NCI-H69 (cell line): ENCODE measurements at regions not wholly inside any gene's neighbourhood (a gene's known extent, or its start where the extent isn't known, plus 50 kb on each side); places are given as distances from the start of the nearest gene placed in this dataset.

Source experiments
- DNase-seq: peaks from one replicate; lab custom pipeline; 2025; lab: John Stamatoyannopoulos, UW

DNA sequence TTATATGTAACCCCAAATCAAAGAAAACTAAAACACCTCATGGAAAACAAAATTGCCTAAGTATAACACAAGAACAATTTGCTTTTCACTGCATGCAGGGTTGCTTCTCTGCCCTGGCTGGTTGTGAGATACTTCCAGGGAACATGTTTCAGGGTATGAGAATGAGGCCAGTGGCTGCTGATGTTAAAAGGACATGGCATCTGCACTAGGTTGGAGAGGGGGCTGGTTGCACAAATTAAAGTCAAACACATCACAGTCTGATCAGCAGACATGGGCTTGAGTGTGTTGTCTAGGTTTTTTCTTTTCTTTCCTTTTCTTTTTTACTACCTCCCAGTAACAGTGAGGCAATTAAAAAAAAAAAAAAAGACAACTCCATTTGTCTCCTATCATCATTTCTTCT, 374.9 kb downstream of the MCTP2 start:
- no peak for DNase-seq

DNA sequence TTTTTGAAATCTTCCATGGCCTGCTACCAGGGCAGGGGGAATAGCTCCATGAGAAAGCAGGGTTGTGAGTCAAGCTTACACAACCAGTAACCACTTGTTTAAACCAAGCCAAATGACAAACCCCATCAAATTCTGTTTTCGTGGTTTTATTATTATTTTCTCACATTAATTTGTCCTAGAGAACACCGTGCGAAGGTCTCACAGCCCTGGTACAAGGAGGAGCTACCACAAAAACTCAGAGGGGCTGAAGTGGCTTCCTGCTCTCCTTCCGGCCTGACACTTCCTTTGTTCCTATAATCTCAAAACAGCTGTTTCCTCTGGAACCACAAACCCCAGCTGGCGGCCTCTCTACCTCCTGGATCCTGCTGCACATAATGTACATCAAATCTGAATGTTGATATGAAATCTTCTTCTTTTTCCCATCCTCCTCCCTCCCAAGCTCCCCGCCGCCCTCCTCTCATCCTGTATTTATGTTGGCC, 375.9 kb downstream of the MCTP2 start:
- peak; percentile 15 for DNase-seq

DNA sequence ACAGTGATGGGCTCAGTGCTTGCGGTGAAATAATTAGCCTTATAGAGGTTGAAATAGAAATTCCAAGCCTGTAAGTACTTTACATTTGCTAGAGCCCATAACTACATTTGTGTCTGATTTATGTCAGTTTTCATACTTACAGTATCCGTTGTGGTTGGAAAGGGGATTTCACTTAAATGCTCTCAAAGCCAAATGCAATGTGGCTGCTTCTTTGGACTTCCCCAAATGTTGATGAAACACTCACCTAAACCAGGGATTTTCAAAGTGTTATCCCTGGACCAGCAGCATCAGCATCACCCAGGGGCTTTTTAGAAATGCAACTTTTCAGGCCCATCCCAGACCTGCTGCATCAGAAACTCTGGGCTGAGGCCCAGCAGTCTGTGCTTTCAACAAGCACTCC, 378.7 kb downstream of the MCTP2 start:
- DNase-seq = no peak

DNA sequence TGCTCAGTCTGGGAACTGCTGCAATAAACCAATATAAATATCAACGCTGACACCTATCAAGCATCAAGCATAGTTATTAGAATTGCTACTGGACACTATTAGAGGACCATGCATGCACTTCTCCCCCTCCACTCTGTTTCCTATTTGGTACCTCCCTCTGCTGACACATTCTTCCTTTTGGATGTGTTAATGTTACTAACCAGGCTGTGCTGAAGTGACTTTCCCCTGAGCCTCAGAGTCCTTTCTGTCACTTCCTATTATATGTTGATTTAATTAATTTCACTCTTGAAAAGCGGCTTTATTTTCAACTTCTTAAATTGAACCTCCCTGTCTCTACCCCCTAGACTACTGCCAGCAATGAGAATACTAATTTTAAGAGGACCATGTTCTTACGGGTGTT, 379.1 kb downstream of the MCTP2 start:
- DNase-seq = no peak

DNA sequence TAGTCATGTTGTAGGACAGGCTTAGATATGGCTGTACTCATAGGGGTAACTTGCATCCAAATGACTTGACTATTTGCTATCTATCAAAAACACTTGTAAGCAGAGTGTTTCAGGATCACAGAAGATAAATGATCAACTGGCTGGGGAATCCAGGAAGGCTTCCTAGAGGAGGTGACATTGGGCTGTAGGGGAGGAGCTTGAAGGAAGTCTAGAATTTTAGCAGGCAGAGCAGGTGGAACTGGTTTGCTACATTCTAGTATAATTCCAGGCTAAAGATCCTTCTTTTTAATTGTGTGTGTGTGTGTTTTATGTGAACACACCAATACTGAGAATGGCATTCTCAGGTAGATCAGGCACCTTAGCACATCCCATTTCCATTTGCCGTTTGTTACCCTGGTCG, 380.3 kb downstream of the MCTP2 start:
- no peak for DNase-seq

DNA sequence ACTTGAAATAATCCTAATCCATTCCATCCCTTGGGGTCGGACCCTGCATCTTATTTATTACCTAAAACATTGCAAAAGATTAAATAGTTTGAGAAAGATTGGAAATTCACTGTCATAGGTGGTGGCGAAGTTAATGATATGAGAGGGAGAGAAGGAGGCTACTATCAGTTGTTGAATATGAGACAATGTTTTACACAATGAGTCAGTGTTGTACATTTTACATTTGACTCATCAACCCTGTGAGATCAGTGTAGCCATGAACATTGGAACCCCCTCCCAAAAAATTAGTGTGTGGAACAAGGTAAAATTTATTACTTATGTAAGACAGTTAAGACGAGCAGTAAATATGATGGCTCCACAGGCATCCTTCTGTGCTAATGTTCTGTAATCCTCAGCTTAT, 384.3 kb downstream of the MCTP2 start:
- DNase-seq = no peak

DNA sequence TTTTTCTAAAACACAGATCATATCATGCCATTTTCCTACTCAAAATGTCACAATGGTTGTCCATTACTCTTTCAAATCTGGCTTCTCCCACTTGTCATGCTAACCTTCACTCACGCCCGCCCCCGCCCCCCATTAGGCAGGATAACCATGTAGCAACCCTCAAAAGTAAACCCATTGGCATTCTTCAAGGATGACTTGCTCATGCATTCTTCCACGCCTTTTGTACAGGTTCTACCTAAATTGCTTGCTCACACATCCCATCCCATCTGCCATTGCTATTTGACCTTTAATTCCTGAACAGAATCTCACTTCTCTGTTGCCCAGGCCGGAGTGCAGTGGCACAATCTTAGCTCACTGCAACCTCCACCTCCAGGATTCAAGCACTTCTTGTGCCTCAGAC, 389.3 kb downstream of the MCTP2 start:
- no peak for DNase-seq

DNA sequence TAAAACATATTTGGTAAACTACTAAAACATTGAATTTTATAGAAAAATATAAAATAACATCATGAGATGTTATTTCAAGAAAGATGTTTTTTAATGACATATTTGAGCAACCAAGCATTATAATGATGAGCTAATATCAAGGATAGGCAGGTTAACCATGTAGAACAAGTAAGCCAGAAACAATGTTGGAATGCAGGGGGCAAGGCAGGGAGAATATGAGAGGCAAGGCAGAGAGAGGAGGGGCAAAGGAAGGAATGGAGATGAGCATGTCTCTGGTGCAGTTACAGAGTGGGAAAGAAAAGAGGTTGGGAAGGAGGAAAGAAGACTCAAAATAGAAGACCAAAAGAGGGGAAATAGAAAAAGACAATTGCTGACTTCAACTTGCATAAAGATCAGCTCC, 390.4 kb downstream of the MCTP2 start:
- no peak for DNase-seq

DNA sequence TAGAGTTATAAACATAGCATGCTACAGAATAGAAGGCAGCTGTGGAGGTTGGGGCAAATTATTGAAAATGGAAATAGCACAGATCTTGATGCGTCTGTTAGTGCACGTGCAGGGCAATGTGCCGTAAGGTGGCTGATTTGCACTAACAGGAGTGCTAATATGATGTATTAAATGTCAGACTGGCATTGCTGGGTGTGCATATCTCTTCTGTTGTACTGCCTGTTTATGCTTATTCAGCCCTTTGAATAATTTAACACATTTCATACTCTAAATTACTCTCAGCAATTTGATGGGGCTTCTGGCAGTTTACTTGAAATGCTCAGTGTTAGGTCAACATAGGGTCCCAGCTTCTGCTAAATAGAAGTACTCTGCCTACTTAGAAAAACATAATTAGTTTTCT, 395.6 kb downstream of the MCTP2 start:
- DNase-seq = no peak

DNA sequence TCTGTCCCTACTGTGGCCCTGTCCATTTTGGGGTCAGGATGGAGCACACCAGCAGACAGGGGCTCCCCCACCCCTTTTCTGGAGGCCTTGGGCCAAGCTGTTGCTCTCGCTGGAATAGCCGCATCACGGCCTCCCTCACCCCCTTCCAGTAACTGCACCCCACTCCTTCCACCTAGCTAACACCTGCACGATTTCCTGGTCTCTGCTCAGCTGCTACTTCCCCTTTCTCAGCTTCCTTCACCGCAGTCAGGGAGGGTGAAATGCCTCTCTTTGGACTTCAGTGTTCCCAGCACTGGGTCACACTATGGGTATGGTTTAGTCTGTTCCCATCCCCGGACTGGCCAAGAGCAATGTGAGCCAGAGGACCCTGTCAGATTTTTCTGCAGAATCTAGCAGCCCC, 400.2 kb downstream of the MCTP2 start:
- no peak for DNase-seq

DNA sequence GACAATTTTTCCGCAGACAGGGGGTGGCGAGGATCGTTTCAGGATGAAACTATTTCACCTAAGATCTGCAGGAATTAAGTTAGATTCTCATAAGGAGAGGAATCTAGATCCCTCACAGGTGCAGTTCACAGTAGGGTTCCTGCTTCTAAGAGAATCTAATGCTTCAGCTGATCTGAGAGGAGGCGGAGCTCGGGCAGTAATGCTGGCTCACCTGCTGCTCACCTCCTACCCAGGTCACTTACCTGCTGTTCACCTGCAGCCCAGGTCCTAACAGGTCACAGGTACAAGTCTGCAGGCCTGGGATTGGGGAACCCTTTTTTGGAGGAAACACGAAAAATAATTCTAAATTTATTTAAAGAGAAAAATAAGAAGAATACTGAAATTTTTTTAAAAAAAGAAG, 406.8 kb downstream of the MCTP2 start:
- peak; percentile 75 for DNase-seq

DNA sequence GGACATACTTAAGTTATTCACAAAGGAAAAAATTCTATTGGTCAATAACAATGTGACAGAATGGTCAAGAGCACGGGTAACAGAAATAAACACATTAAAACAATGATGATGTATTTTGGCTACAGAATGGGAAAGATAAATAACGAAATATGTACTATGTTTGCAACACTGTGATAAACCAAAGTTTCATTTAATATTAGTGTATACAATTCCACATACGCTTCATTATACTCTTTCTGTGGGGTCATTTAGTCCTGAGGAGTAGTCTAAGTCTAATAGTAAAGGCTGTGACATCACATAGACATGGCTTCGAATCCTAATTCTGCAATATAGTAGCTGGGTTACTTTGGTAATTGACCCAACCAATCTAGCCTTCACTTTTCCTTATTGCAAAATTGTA, 408.3 kb downstream of the MCTP2 start:
- DNase-seq = no peak

DNA sequence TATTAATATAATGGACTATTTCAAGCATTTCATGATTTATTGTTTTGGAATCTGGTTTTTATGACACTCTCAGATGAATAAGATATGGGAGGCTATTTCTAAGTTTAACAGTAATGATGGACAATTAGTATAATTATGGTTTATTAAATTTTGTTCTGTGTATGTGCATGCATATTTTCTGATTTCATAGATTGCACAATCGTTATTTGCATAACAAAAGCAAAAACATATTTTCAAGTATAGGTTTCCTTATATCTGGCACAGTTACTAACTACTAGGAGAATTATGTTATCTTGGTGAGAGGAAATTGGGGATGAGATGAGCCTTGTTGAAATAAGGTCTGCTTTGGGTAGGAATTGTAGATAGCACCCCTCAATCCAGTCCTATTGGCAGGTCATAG, 413.1 kb downstream of the MCTP2 start:
- no peak for DNase-seq

DNA sequence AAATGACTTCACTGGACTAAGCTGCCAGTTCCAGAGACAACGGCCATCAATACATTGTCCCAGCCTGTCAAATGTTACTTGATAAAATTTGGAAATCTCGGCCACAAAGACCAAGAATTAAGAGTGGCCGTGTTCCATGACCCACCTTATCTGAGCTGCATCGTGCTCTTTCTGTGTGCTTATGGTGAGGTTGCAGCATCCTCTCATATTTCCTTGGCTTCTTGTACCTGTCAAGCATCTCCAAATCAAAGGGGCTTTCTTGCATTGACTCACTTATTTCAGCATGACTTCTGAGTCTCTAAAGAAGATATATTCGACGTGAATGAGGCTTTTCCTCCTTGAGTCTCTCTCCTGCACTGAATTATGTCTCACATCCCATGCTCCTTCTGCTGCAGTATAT, 421.7 kb downstream of the MCTP2 start:
- DNase-seq = no peak

DNA sequence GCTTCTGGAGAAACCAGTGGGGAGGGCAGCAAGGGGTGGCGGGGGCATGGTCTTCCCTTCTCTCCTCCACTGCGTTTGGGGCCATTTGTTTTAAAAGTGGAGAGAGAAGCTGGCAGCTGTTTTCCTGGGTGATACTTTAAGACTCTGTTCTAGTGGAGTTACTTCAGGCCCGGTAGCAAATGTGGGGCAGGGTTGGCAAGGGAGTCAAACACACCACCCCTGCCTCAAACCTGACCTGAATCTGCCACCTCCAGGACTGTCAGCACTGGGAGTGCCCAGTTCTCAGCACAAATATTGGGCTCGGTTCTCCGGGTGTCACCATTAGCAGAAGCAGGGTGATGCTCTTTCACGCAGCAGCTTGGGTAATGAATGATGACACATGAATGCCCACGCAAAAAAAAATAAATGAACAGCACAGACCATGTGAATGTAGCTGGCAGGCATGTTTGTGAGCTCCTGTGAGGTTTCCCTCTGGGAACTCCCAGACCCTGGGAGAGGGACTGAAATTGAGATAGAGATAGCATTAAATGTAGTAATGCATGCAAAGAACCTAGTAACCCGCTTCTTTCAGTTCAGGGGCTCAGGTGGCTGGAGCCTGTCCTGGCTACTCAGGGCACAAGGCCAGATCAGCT, 424.0 kb downstream of the MCTP2 start:
- no peak for DNase-seq

DNA sequence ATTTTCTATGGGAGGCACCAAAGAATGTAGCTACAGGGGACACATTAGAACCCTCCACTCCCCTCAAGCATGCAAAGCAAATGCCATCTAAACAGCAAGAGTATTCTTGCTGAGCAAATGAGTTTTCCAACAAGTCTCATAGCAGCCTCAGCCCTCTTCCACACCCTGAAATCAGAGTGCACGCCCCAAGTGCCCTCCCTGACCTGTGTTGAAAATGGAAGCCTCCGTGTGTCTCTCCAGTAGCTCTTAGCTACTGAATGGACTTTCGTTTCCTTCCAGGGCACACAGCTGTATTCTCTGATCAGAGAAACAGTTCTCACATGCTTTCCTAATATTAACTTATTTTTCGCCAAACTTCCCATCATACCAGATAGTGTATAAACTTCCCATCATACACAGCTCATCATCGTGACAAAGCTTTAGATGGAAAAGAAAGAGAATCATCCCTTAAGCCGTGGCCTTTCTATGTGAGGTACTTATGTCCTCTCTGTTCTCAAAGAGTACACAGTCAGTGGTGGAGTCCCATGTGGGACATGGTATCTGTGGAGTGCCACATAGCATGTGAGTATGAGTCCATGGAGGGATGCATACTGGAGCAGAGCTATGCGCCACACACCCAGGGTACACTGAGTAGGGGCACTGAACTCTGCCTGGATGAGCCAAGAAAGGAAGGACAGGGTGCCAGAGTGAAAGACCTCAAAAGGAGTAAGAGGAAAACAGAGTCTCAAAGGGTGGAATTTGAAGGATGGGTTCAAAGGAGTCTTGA, 434.5 kb downstream of the MCTP2 start:
- no peak for DNase-seq

DNA sequence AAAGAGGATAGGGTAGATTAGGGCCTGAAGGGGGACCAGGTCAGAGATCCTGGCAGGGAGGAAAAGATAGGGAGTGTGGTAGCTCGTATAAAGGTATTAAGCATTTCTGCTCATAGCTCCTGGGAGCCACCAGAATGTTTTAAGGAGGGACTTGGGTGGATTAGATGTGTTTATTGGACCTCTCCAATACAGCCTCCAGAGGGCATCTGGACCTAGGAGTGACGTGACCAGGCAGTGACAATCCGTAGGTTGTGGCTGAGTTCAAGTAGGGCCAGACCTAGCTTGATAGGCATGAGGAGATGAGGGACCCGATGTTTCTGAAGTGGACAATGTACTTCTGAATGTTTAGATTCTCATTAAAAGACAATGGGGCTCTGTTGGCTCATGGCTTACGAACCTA, 435.2 kb downstream of the MCTP2 start:
- DNase-seq = no peak

DNA sequence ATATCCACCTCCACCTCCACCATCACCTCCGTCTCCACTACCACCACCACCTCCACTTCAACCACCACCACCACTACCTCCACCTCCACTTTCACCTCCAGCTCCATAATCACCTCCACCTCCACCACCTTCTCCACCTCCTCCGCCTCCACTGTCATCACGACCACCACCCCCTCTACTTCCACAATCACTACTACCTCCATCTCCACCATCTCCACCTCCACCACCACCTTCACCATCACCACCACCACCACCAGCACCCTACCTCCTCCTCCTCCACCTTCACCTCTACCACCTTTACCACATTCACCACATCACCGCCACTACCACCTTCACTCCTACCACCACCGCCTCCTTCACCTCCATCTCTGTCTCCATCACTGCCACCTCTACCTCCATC, 435.7 kb downstream of the MCTP2 start:
- no peak for DNase-seq

DNA sequence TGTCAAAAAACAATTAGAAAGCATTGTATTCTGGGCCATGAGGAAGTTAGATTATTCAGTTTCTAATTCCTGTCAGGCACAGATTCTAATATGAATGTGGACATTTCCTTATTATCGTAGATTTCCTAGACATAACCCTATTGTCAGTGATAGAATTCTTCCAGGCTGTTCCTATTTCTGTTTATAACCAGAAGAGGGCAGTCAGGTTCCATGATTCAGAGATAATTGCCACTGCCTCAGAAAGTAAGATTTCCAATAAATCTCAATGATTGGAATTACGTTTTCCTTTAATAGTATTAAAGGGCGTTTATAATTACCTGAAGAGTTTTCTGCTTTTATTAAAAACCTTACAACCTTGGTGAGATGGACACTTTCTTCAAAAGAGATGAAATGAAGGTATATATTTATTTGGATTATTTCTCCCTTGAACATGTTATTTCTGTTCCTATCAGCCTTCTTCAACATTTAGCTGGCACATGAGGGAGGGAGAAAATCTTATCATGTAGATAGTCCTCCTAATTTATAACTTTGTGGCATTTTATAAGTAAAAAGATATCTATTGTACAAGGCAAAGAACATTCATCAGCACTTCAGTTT, 439.2 kb downstream of the MCTP2 start:
- DNase-seq = peak; percentile 59

DNA sequence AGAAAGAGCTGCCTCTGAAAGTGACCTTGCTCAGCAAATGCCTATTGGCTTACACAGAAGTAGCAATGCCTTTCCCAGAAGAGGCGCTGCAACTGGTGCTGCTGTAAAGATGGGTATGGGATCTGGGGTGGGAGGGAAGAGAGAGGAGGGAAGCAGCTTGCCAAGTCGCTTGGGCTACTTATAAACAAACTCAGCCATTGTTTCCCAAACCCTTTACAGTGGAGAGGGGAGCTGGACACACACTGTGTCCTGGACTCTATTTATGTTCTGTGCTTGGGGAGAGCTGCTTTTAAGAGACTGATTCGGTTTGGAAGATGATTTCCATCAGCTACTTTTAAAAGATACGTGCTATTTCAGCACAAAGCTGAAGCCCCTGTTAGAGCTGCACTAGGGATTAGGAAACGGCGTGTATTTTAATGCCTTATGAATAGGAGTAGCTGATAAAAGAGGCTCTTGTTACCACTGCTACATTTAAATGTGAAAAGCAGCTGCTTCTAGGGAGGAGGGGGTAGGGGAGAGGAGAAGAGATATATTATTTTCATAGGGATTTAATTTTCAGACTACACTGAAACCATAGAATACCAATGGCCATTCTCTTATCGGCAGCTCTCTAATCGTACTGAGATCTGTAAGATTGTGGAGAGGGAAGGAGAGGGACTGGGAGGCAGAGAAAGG, 440.6 kb downstream of the MCTP2 start:
- DNase-seq = peak; percentile 60

DNA sequence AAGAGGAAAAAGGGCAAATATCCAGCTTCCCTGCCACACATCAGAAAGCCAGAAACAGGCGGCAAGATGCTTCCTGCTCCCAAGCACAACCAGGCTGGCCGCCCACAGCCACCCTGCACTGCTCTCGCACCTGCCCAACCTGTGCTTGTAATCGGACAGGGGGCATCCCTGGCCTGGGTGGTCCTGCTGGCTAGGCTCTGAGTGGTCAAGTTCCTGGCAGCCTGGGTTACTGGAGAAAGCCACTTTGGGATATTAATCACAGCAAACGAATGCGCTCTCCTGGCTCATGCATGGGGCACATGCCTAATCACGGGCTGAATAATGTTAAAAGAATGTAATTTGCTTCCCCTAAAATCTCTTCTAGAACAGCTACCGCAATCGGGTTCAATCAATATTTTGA, 442.4 kb downstream of the MCTP2 start:
- DNase-seq = no peak

DNA sequence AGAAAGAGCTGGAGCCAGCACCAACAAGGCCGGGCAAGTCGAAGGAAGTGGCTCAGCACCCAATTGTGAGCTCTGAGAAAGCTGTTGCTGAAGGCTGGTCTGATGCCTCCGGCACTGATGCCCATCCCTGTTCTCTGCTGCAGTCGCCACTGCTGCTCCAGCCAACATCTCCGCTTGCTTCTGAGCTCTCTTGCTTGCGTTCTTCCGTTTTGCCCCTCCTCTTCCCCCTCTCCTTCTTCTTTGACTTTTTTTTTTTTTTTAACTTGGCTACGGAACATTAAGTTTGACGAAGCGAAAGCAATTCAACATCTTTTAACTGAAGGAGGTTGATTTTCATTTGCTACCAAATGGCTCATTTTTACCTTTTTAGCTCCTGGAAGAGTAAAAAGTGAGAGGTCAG, 442.9 kb downstream of the MCTP2 start:
- no peak for DNase-seq

DNA sequence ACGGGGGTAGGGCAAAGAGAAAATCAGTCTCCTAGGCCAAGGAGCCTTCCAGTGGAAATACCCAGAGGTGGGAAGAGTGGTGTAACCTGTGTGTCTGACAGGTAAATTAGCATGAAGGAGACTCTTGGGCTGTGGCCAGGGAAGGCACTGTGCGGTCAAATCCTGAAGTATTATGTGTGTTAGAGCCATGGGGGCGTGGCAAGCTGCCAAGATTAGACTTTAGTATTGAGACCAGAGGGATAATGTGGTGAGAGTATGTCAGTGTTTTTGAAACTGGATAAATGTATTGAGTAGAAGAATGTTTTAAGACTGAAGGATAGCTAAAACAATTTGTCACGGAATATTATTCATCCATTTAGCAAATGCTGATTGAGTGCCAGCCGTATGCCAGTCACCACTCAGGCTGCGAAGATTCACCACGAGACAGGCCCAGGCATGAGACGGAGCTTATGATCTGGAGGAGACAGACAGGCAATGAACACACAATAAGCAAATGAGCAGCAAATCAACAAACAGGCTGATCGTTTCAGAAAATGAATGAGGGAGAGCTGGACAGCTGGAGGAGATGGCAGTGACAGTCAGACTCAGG, 445.9 kb downstream of the MCTP2 start:
- DNase-seq = peak; percentile 90
